ENCODE measurements at regions not wholly inside any gene's neighbourhood (a gene's known extent, or its start where the extent isn't known, plus 50 kb on each side); places are given as distances from the start of the nearest gene placed in this dataset.

GRCh38 chr14:104366931-104367865 lies 212.4 kb upstream of the C14orf180 start:
- DNase-seq: no peak
- Histone ChIP-seq H3K4me3 (no peak overlapping the region), H3K9me3 (no peaks in the 10 kb centered on the region), H3K4me1 (no peaks in the 10 kb centered on the region), H3K27me3 (no peaks in the 10 kb centered on the region), H3K36me3 (no peaks in the 10 kb centered on the region), H3K9ac (ENCODE audit: low read depth in 2 of 2, low read length in 2 of 2) (no peak overlapping the region), H3K27ac (no peak overlapping the region)
- TF ChIP-seq CTCF (IDR thresholded peaks at IDR 0.05): no peak
- intact Hi-C loops (cut with DNase I): no loop called here

GRCh38 chr14:104367866-104368750 lies 211.5 kb upstream of the C14orf180 start:
- Histone ChIP-seq H3K4me1 (no peaks in the 10 kb centered on the region), H3K36me3 (no peaks in the 10 kb centered on the region), H3K9ac (ENCODE audit: low read depth in 2 of 2, low read length in 2 of 2) (no peak overlapping the region), H3K27ac (no peak overlapping the region), H3K9me3 (no peaks in the 10 kb centered on the region), H3K4me3 (no peak overlapping the region), H3K27me3 (no peaks in the 10 kb centered on the region)
- DNase-seq: no peak
- TF ChIP-seq CTCF (IDR thresholded peaks at IDR 0.05): no peak
- intact Hi-C loops (cut with DNase I): no loop called here

- Histone ChIP-seq H3K27ac (no peak overlapping the region), H3K4me3 (no peak overlapping the region), H3K27me3 (no peaks in the 10 kb centered on the region), H3K9ac (ENCODE audit: low read depth in 2 of 2, low read length in 2 of 2) (no peak overlapping the region), H3K36me3 (no peaks in the 10 kb centered on the region), H3K9me3 (no peaks in the 10 kb centered on the region), H3K4me1 (no peaks in the 10 kb centered on the region)
- no peak for TF ChIP-seq CTCF (IDR thresholded peaks at IDR 0.05)
- intact Hi-C loops (cut with DNase I): no loop called here
- no peak for DNase-seq
Measured at GRCh38 chr14:104368751-104369100, 210.8 kb upstream of the C14orf180 start.

GRCh38 chr14:104369208-104369607 lies 210.4 kb upstream of the C14orf180 start:
- Histone ChIP-seq H3K36me3 (no peaks in the 10 kb centered on the region), H3K4me1 (no peaks in the 10 kb centered on the region), H3K27me3 (no peaks in the 10 kb centered on the region), H3K9ac (ENCODE audit: low read depth in 2 of 2, low read length in 2 of 2) (no peak overlapping the region), H3K4me3 (no peak overlapping the region), H3K27ac (no peak overlapping the region), H3K9me3 (no peaks in the 10 kb centered on the region)
- TF ChIP-seq CTCF (IDR thresholded peaks at IDR 0.05): no peak
- intact Hi-C loops (cut with DNase I): no loop called here
- no peak for DNase-seq

GRCh38 chr14:104370256-104370870 lies 209.2 kb upstream of the C14orf180 start:
- peak; percentile 24 for DNase-seq

More at GRCh38 chr14:104370256-104370870, 209.2 kb upstream of the C14orf180 start:
- no peaks in the 10 kb centered on the region for H3K4me1 ChIP-seq
- intact Hi-C loops (cut with DNase I): no loop called here
- no peak overlapping the region for H3K4me3 ChIP-seq
- no peaks in the 10 kb centered on the region for H3K27me3 ChIP-seq
- peak; percentile 31 for TF ChIP-seq CTCF (IDR thresholded peaks at IDR 0.05)
- no peak overlapping the region for H3K27ac ChIP-seq
- H3K36me3 ChIP-seq: no peaks in the 10 kb centered on the region
- no peaks in the 10 kb centered on the region for H3K9me3 ChIP-seq
- no peak overlapping the region for H3K9ac ChIP-seq (ENCODE audit: low read depth in 2 of 2, low read length in 2 of 2)
